ENCODE measurements at regions not wholly inside any gene's neighbourhood (a gene's known extent, or its start where the extent isn't known, plus 50 kb on each side); places are given as distances from the start of the nearest gene placed in this dataset.

DNA sequence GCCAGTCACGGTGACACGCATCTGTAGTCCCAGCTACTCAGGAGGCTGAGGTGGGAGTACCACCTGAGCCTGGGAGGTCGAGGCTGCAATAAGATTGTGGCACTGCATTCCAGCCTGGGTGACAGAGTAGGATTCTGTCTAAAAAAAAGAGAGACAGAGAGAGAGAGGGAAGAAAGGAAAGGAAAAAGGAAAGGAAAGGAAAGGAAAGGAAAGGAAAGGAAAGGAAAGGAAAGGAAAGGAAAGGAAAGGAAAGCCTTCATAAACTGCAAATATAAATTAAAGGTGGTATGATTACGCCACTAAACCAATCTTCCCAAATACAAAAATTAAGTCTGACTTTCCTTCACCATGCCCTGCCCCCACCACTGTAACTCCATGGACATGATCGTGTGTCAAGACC lies 259.3 kb upstream of the GATB start:
- TF ChIP-seq, protein P1, sequence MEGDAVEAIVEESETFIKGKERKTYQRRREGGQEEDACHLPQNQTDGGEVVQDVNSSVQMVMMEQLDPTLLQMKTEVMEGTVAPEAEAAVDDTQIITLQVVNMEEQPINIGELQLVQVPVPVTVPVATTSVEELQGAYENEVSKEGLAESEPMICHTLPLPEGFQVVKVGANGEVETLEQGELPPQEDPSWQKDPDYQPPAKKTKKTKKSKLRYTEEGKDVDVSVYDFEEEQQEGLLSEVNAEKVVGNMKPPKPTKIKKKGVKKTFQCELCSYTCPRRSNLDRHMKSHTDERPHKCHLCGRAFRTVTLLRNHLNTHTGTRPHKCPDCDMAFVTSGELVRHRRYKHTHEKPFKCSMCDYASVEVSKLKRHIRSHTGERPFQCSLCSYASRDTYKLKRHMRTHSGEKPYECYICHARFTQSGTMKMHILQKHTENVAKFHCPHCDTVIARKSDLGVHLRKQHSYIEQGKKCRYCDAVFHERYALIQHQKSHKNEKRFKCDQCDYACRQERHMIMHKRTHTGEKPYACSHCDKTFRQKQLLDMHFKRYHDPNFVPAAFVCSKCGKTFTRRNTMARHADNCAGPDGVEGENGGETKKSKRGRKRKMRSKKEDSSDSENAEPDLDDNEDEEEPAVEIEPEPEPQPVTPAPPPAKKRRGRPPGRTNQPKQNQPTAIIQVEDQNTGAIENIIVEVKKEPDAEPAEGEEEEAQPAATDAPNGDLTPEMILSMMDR (IDR thresholded peaks at IDR 0.05; ENCODE audit: insufficient read depth, low read length, poor library complexity, severe bottlenecking) = no peak
- Histone ChIP-seq H3K4me3 (ENCODE audit: low read depth, low read length) (no peak overlapping the region), H3K36me3 (ENCODE audit: control insufficient read depth, insufficient read depth, low read length) (no peaks in the 10 kb centered on the region), H3K27me3 (ENCODE audit: control insufficient read depth, insufficient read depth, low read length) (peaks cover 3% of the 10 kb centered on the region)
- no peak for DNase-seq (ENCODE audit: low read depth)

DNA sequence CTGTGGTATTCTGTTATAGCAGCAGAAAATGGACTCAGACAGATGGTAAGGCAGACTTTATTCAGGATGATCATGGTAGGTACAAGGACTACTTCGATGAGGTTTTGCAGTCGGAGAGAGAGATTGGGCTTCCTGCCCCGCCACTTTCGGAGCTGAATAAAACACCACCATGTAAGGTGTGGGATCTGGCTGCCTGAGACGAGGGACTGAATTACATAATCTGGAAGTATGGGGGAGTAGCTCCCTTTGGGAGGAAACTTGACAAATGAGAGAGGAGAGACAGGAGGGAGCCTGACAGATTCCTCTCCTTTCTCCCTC lies 255.5 kb upstream of the GATB start:
- H3K27me3 ChIP-seq (ENCODE audit: control insufficient read depth, insufficient read depth, low read length) = peaks cover 3% of the 10 kb centered on the region
- no peaks in the 10 kb centered on the region for H3K36me3 ChIP-seq (ENCODE audit: control insufficient read depth, insufficient read depth, low read length)
- no peak overlapping the region for H3K4me3 ChIP-seq (ENCODE audit: low read depth, low read length)
- TF ChIP-seq, protein P1 (IDR thresholded peaks at IDR 0.05; ENCODE audit: insufficient read depth, low read length, poor library complexity, severe bottlenecking) = no peak
- no peak for DNase-seq (ENCODE audit: low read depth)

DNA sequence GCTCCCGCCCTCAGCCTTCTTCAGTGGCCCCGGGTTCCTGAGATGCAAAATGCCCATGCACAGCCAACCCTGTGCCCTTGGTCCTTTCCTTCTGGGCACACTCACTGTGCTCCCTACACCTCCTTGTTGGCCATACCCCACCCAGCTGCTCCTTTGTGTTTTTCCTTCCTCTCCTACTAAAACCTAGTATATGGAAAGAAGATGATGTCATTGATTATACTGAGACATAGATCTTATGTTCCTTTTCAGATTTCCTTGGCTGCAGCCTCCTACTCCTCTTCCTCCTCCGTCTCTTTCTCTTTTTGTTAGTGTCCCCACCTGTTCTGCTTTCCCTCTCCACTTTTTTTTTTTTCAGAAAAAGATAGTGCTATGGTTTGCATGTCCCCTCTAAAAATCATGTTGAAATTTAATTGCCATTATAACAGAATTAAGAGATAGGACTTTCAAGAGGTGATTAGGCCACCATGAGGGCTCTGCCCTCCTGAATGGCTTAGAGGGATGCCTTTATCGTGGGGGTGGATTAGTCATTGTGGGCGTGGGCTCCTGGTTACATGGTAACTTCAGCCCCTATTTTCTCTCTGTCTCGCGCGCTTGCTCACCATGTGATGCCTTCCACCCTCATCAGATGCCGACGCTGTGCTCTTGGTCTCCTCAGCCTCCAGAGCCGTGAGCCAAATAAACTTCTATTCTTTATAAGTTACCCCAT lies 254.9 kb upstream of the GATB start:
- TF ChIP-seq, protein P1 (IDR thresholded peaks at IDR 0.05; ENCODE audit: insufficient read depth, low read length, poor library complexity, severe bottlenecking) = no peak
- DNase-seq (ENCODE audit: low read depth) = no peak
- no peak overlapping the region for H3K4me3 ChIP-seq (ENCODE audit: low read depth, low read length)
- H3K36me3 ChIP-seq (ENCODE audit: control insufficient read depth, insufficient read depth, low read length) = no peaks in the 10 kb centered on the region
- H3K27me3 ChIP-seq (ENCODE audit: control insufficient read depth, insufficient read depth, low read length) = peaks cover 3% of the 10 kb centered on the region

DNA sequence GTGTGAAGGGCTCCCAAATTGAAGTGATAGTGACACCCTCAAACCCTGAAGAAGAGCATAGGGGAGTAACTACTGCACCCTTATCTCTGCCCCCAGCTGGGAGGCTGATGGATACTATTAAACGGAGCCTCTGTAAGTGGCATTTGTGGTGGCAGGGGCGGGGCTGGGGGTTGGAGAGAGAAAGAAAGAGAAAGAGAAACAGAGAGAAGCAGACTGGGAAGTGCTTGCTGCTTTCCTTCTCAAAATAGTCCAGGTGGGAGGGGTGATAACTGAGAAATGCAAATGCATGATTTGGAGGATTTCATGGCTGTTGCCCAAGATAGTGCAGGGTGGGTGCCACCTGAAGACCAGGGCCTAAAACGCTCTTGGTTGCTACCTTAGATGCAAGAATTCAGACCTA lies 253.5 kb upstream of the GATB start:
- no peak overlapping the region for H3K4me3 ChIP-seq (ENCODE audit: low read depth, low read length)
- no peaks in the 10 kb centered on the region for H3K36me3 ChIP-seq (ENCODE audit: control insufficient read depth, insufficient read depth, low read length)
- DNase-seq (ENCODE audit: low read depth) = no peak
- peaks cover 9% of the 10 kb centered on the region for H3K27me3 ChIP-seq (ENCODE audit: control insufficient read depth, insufficient read depth, low read length)
- TF ChIP-seq, protein P1 (IDR thresholded peaks at IDR 0.05; ENCODE audit: insufficient read depth, low read length, poor library complexity, severe bottlenecking) = no peak

DNA sequence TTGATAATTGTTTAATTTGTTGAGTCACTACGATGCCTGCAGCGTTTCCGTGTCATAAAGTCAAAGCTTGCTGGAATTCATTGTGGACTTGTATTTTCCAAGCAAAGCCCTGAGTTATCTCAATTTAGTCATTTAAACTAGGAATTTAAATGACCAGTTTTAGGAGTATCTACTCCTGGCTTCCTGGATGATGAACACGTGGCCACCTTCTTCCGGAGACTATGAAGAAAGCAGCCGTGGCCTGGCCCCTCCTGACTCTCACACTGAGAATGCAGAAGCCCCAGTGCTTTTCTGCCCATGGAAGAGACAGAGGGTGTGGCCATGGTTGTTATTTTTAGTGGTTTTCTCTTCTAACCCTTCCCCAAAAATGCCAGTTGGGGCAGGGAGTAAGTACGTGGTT lies 250.7 kb upstream of the GATB start:
- peaks cover 6% of the 10 kb centered on the region for H3K27me3 ChIP-seq (ENCODE audit: control insufficient read depth, insufficient read depth, low read length)
- H3K36me3 ChIP-seq (ENCODE audit: control insufficient read depth, insufficient read depth, low read length) = no peaks in the 10 kb centered on the region
- H3K4me3 ChIP-seq (ENCODE audit: low read depth, low read length) = no peak overlapping the region
- no peak for DNase-seq (ENCODE audit: low read depth)
- TF ChIP-seq, protein P1 (IDR thresholded peaks at IDR 0.05; ENCODE audit: insufficient read depth, low read length, poor library complexity, severe bottlenecking) = no peak

DNA sequence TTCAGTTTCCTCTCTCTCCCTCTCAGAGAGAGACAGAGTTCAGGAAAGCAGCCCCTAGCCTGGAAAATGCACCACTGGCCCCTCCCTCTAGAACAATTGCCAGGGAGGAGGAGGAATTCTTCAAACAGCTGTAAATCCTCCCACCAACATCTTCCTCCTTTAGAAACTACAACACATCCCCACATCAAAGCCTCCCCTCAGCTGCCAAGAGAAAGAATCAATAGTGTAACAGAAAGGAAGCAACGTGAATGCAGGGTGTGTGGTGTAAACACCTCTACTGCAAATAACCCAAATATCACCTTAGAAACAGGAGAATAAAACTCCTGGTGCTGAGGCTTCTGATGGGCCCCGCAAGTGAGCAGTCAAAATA lies 249.9 kb upstream of the GATB start:
- H3K4me3 ChIP-seq (ENCODE audit: low read depth, low read length) = no peak overlapping the region
- DNase-seq (ENCODE audit: low read depth) = no peak
- TF ChIP-seq, protein P1 (IDR thresholded peaks at IDR 0.05; ENCODE audit: insufficient read depth, low read length, poor library complexity, severe bottlenecking) = no peak
- H3K36me3 ChIP-seq (ENCODE audit: control insufficient read depth, insufficient read depth, low read length) = no peaks in the 10 kb centered on the region
- H3K27me3 ChIP-seq (ENCODE audit: control insufficient read depth, insufficient read depth, low read length) = peaks cover 6% of the 10 kb centered on the region
